ENCODE measurements at regions not wholly inside any gene's neighbourhood (a gene's known extent, or its start where the extent isn't known, plus 50 kb on each side); places are given as distances from the start of the nearest gene placed in this dataset.

DNA sequence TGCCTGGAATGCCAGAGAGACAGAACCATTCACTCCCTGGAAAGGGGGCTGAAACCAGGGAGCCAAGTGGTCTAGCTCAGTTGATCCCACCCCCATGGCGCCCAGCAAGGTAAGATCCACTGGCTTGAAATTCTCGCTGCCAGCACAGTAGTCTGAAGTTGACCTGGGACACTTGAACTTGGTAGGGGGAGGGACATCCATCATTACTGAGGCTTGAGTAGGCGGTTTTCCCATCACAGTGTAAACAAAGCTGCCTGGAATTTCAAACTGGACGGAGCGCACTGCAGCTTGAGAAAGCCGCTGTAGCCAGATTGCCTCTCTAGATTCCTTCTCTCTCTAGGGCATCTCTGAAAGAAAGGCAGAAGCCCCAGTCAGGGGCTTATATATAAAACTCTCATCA lies 310.7 kb upstream of the DPPA4 start:
- POLR2A ChIA-PET, result no interaction called here
- CTCF ChIA-PET, result no interaction called here
- TF ChIP-seq, protein P1, sequence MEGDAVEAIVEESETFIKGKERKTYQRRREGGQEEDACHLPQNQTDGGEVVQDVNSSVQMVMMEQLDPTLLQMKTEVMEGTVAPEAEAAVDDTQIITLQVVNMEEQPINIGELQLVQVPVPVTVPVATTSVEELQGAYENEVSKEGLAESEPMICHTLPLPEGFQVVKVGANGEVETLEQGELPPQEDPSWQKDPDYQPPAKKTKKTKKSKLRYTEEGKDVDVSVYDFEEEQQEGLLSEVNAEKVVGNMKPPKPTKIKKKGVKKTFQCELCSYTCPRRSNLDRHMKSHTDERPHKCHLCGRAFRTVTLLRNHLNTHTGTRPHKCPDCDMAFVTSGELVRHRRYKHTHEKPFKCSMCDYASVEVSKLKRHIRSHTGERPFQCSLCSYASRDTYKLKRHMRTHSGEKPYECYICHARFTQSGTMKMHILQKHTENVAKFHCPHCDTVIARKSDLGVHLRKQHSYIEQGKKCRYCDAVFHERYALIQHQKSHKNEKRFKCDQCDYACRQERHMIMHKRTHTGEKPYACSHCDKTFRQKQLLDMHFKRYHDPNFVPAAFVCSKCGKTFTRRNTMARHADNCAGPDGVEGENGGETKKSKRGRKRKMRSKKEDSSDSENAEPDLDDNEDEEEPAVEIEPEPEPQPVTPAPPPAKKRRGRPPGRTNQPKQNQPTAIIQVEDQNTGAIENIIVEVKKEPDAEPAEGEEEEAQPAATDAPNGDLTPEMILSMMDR (IDR thresholded peaks at IDR 0.05), result no peak
- ATAC-seq (ENCODE audit: low read depth) (no peak), DNase-seq (no peak)
- intact Hi-C loops (cut with micrococcal nuclease), result no loop called here
- Mint-ChIP-seq H3K4me1 (no peaks in the 10 kb centered on the region), H3K4me3 (no peak overlapping the region), H3K36me3 (ENCODE audit: low read depth) (no peaks in the 10 kb centered on the region), H3K27ac (no peak overlapping the region), H3K9me3 (peaks cover 7% of the 10 kb centered on the region), H3K27me3 (no peaks in the 10 kb centered on the region)

DNA sequence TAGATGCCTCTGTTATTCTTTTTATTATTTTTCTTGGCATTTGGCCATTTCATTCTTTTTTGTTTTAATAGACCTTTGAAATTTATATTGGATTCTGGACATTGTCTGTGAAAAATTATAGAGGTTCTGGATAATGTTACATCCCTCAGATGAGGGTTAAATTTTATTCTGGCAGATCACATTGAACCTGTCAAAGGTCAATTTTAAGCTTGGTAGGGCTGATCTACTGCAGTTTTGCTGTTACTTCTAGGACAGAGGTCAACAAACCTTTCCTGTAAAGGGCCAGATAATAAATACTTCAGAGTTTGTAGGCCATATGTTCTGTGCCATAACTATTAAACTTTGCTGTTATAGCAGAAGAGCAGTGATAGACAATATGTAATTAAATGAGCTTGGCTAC lies 318.9 kb upstream of the DPPA4 start:
- Mint-ChIP-seq H3K9me3 (peaks cover 2% of the 10 kb centered on the region), H3K36me3 (ENCODE audit: low read depth) (no peaks in the 10 kb centered on the region), H3K4me3 (no peak overlapping the region), H3K27me3 (no peaks in the 10 kb centered on the region), H3K27ac (no peak overlapping the region), H3K4me1 (no peaks in the 10 kb centered on the region)
- ChIA-PET POLR2A (no interaction called here), CTCF (no interaction called here)
- TF ChIP-seq, protein P1 (IDR thresholded peaks at IDR 0.05), result no peak
- DNase-seq (no peak), ATAC-seq (ENCODE audit: low read depth) (no peak)
- intact Hi-C loops (cut with micrococcal nuclease), result no loop called here

GRCh38 chr3:109678600-109678999 lies 341.3 kb upstream of the DPPA4 start:
- no peak overlapping the region for H3K27ac Mint-ChIP-seq
- H3K36me3 Mint-ChIP-seq (ENCODE audit: low read depth), result no peaks in the 10 kb centered on the region
- CTCF ChIA-PET, result no interaction called here
- no peaks in the 10 kb centered on the region for H3K27me3 Mint-ChIP-seq
- H3K4me3 Mint-ChIP-seq, result no peak overlapping the region
- POLR2A ChIA-PET, result no interaction called here
- no peaks in the 10 kb centered on the region for H3K4me1 Mint-ChIP-seq
- TF ChIP-seq, protein P1 (IDR thresholded peaks at IDR 0.05), result no peak
- DNase-seq (no peak), ATAC-seq (ENCODE audit: low read depth) (no peak)
- intact Hi-C loops (cut with micrococcal nuclease), result no loop called here
- H3K9me3 Mint-ChIP-seq, result no peaks in the 10 kb centered on the region

DNA sequence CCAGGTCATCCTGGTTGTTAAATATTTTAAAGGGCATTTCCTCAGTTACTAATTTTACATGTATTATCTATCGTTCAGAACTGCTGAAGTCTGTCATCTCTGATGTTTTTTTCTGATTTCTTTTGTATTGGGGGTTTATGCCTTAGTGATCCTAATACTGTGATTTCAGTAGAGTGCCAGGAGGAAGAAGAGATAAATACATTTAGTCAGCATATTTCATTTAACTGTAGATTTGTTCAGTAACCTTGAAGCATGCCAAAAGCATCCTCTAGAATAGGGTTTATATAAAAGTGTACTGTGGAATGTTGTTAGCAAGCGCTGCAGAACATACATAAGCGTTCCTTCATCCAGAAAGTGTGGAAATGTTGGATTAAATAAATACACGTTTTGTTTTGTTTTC lies 342.3 kb upstream of the DPPA4 start:
- TF ChIP-seq, protein P1 (IDR thresholded peaks at IDR 0.05), result no peak
- ChIA-PET POLR2A (no interaction called here), CTCF (no interaction called here)
- H3K9me3 Mint-ChIP-seq, result no peaks in the 10 kb centered on the region
- no peak overlapping the region for H3K27ac Mint-ChIP-seq
- intact Hi-C loops (cut with micrococcal nuclease), result no loop called here
- H3K4me1 Mint-ChIP-seq, result no peaks in the 10 kb centered on the region
- DNase-seq (no peak), ATAC-seq (ENCODE audit: low read depth) (no peak)
- H3K4me3 Mint-ChIP-seq, result no peak overlapping the region
- H3K27me3 Mint-ChIP-seq, result no peaks in the 10 kb centered on the region
- no peaks in the 10 kb centered on the region for H3K36me3 Mint-ChIP-seq (ENCODE audit: low read depth)

DNA sequence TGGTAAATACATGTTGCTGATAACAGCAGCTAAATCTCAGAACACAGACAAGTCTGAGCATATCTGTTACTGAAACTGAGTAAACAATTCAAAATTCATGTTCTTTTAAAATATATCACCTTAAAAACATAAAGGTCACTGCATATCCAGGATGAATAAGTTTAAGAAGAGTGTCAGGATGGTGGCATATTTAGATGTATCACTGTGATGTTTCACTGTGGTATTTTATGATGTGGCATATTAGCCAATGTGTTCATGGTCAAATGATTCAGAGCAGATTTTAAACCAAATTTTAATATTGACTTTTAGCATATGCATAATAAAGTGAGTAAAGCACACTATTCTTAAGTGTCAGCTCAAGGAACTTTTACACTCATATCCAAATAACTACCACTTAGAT lies 346.4 kb upstream of the DPPA4 start:
- POLR2A ChIA-PET, result no interaction called here
- CTCF ChIA-PET, result no interaction called here
- H3K27me3 Mint-ChIP-seq, result no peaks in the 10 kb centered on the region
- no peak for DNase-seq
- no peak overlapping the region for H3K4me3 Mint-ChIP-seq
- H3K4me1 Mint-ChIP-seq, result no peaks in the 10 kb centered on the region
- ATAC-seq (ENCODE audit: low read depth), result no peak
- TF ChIP-seq, protein P1 (IDR thresholded peaks at IDR 0.05), result no peak
- intact Hi-C loops (cut with micrococcal nuclease), result no loop called here
- no peaks in the 10 kb centered on the region for H3K9me3 Mint-ChIP-seq
- H3K27ac Mint-ChIP-seq, result no peak overlapping the region
- no peaks in the 10 kb centered on the region for H3K36me3 Mint-ChIP-seq (ENCODE audit: low read depth)

All from activated B cell treated with CpG ODN at 0.5 μM for 24 hours (primary cell).